ENCODE measurements at regions not wholly inside any gene's neighbourhood (a gene's known extent, or its start where the extent isn't known, plus 50 kb on each side); places are given as distances from the start of the nearest gene placed in this dataset.

GRCh38 chr1:30508175-30508448 is 215.3 kb downstream of the MATN1 start:
- ChIA-PET POLR2A (no interaction called here), CTCF (ENCODE audit: low intra/inter-chr PET ratio, low total read pairs) (no interaction called here)
- no peaks in the 10 kb centered on the region for H4K20me1 ChIP-seq (ENCODE audit: insufficient read depth, low read length)
- no peaks in the 10 kb centered on the region for H3K36me3 ChIP-seq (replicated peaks in 1 of 2; ENCODE audit: control insufficient read depth in 1 of 2, insufficient read depth in 2 of 2, low read length in 2 of 2)
- in situ Hi-C loops (cut with HindIII; ENCODE audit: extremely low pct_ligation_motif_present, low pct_unique_long_range_greater_than_20kb), result no loop called here
- H3K4me2 ChIP-seq (ENCODE audit: low read depth, low read length), result no peak overlapping the region
- FAIRE-seq (no peak), DNase-seq (ENCODE audit: low spot score) (no peak), ATAC-seq (no peak)
- WGBS (ENCODE audit: low lambda C conversion rate), result 0% methylated on average over 3 of the region's 3 CpGs
- intact Hi-C loops (cut with micrococcal nuclease; ENCODE audit: unreplicated experiment), result no loop called here
- H3K9me3 ChIP-seq (ENCODE audit: low read length), result no peaks in the 10 kb centered on the region
- H3K9ac ChIP-seq (ENCODE audit: insufficient read depth, low read depth, low read length), result no peak overlapping the region
- TF ChIP-seq PAF1 (CRISPR knock-in tag; IDR thresholded peaks at IDR 0.05) (no peak), ZNF343 (CRISPR knock-in tag; IDR thresholded peaks at IDR 0.05) (no peak), IRF2 (CRISPR knock-in tag; IDR thresholded peaks at IDR 0.05) (no peak), KLF9 (CRISPR knock-in tag; IDR thresholded peaks at IDR 0.05; ENCODE audit: low read depth) (no peak)
- no peaks in the 10 kb centered on the region for H3K79me2 ChIP-seq (ENCODE audit: insufficient read depth, low read length)
- H3K27ac ChIP-seq (ENCODE audit: extremely low read length, insufficient read depth, low read length), result no peak overlapping the region
- no peak overlapping the region for H2AFZ ChIP-seq (ENCODE audit: low read length)
- H3K27me3 ChIP-seq (ENCODE audit: control insufficient read depth in 1 of 2, insufficient read depth in 2 of 2, low read length in 2 of 2), result peaks cover 0 to 3% of the 10 kb centered on the region in 2 experiments; a peak in 2 of 5 replicates
- no peak overlapping the region for H3K4me3 ChIP-seq (replicated peaks in 1 of 3; ENCODE audit: insufficient read depth in 1 of 3, low read depth in 2 of 3, low read length in 3 of 3)
- H3K4me1 ChIP-seq (ENCODE audit: insufficient read depth, low read length), result no peaks in the 10 kb centered on the region
- no TSS peak for BruUV-seq (replicated peaks)

DNA sequence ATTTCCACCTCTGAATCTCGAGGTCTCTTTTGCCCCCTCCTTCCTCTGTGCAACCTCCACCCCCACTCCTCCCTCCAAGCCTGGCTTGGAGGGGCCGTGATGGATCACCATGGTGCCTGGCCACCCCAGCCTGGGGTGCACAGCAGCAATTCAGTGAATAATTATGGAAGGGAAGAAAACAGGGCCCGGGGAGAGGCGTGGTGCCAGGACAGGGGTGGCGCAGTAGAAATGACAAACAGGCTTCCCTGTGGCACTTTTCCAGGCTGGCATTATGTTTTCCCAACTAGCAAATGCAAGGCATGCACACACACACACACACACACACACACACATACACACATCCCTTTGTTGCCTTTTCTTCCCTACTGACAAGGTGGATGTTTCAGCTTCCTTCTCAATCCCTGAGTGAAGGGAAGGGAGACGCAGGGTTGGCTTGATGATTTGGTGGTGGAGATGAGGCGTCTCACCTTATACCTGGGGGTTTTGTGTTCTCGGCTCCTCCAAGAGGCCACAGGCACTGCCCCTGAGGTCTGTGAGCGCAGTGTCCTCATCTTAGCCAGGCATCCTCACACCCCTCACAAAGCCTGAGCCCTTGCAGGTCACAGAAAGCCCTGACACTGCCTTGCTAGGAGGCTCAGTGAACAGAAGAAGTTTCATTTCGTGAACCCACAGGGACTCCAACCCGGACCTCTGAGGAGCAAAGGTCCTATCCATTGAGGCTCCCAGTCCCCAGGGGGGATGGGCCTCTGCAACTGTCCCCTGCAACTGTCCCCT is 215.8 kb downstream of the MATN1 start:
- FAIRE-seq (no peak), DNase-seq (ENCODE audit: low spot score) (no peak), ATAC-seq (no peak)
- no peak overlapping the region for H3K4me3 ChIP-seq (replicated peaks in 1 of 3; ENCODE audit: insufficient read depth in 1 of 3, low read depth in 2 of 3, low read length in 3 of 3)
- no TSS peak for BruUV-seq (replicated peaks)
- no peaks in the 10 kb centered on the region for H3K4me1 ChIP-seq (ENCODE audit: insufficient read depth, low read length)
- intact Hi-C loops (cut with micrococcal nuclease; ENCODE audit: unreplicated experiment), result no loop called here
- POLR2A ChIA-PET, result no interaction called here
- no peaks in the 10 kb centered on the region for H4K20me1 ChIP-seq (ENCODE audit: insufficient read depth, low read length)
- H3K4me2 ChIP-seq (ENCODE audit: low read depth, low read length), result no peak overlapping the region
- TF ChIP-seq ZNF17 (CRISPR knock-in tag; IDR thresholded peaks at IDR 0.05) (no peak), ZFYVE20 (CRISPR knock-in tag; IDR thresholded peaks at IDR 0.05; ENCODE audit: borderline replicate concordance, low read depth) (no peak), ZNF138 (CRISPR knock-in tag; IDR thresholded peaks at IDR 0.05; ENCODE audit: low read depth) (no peak), YY1 (IDR thresholded peaks at IDR 0.05; ENCODE audit: insufficient read depth, insufficient replicate concordance, low read depth, low read length) (no peak), KDM3A (CRISPR knock-in tag; IDR thresholded peaks at IDR 0.05; ENCODE audit: low read depth) (no peak), GABPB1 (CRISPR knock-in tag; IDR thresholded peaks at IDR 0.05) (no peak)
- TF ChIP-seq, protein P1, sequence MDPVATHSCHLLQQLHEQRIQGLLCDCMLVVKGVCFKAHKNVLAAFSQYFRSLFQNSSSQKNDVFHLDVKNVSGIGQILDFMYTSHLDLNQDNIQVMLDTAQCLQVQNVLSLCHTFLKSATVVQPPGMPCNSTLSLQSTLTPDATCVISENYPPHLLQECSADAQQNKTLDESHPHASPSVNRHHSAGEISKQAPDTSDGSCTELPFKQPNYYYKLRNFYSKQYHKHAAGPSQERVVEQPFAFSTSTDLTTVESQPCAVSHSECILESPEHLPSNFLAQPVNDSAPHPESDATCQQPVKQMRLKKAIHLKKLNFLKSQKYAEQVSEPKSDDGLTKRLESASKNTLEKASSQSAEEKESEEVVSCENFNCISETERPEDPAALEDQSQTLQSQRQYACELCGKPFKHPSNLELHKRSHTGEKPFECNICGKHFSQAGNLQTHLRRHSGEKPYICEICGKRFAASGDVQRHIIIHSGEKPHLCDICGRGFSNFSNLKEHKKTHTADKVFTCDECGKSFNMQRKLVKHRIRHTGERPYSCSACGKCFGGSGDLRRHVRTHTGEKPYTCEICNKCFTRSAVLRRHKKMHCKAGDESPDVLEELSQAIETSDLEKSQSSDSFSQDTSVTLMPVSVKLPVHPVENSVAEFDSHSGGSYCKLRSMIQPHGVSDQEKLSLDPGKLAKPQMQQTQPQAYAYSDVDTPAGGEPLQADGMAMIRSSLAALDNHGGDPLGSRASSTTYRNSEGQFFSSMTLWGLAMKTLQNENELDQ (CRISPR knock-in tag; IDR thresholded peaks at IDR 0.05; ENCODE audit: borderline replicate concordance), result no peak
- TF ChIP-seq, protein P2, sequence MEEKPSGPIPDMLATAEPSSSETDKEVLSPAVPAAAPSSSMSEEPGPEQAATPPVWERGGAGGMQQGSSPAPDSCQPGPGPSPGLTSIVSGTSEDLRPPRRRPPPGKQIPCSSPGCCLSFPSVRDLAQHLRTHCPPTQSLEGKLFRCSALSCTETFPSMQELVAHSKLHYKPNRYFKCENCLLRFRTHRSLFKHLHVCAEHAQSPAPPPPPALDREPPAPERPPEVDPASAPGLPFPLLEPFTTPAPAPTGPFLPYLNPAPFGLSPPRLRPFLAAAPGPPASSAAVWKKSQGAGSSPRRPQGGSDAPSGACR (CRISPR knock-in tag; IDR thresholded peaks at IDR 0.05), result no peak
- TF ChIP-seq, protein P3, sequence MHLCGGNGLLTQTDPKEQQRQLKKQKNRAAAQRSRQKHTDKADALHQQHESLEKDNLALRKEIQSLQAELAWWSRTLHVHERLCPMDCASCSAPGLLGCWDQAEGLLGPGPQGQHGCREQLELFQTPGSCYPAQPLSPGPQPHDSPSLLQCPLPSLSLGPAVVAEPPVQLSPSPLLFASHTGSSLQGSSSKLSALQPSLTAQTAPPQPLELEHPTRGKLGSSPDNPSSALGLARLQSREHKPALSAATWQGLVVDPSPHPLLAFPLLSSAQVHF (CRISPR knock-in tag; IDR thresholded peaks at IDR 0.05), result no peak
- CTCF ChIA-PET (ENCODE audit: low intra/inter-chr PET ratio, low total read pairs), result no interaction called here
- H2AFZ ChIP-seq (ENCODE audit: low read length), result no peak overlapping the region
- H3K27me3 ChIP-seq (ENCODE audit: control insufficient read depth in 1 of 2, insufficient read depth in 2 of 2, low read length in 2 of 2), result peaks cover 0 to 3% of the 10 kb centered on the region in 2 experiments; a peak in 2 of 5 replicates
- no peak overlapping the region for H3K9ac ChIP-seq (ENCODE audit: insufficient read depth, low read depth, low read length)
- H3K36me3 ChIP-seq (replicated peaks in 1 of 2; ENCODE audit: control insufficient read depth in 1 of 2, insufficient read depth in 2 of 2, low read length in 2 of 2), result no peaks in the 10 kb centered on the region
- H3K9me3 ChIP-seq (ENCODE audit: low read length), result no peaks in the 10 kb centered on the region
- no peaks in the 10 kb centered on the region for H3K79me2 ChIP-seq (ENCODE audit: insufficient read depth, low read length)
- no peak overlapping the region for H3K27ac ChIP-seq (ENCODE audit: extremely low read length, insufficient read depth, low read length)
- WGBS (ENCODE audit: low lambda C conversion rate), result 21% methylated on average over 9 of the region's 11 CpGs
- in situ Hi-C loops (cut with HindIII; ENCODE audit: extremely low pct_ligation_motif_present, low pct_unique_long_range_greater_than_20kb), result no loop called here
